Neural cell (in vitro differentiated cells): ENCODE measurements at regions not wholly inside any gene's neighbourhood (a gene's known extent, or its start where the extent isn't known, plus 50 kb on each side); places are given as distances from the start of the nearest gene placed in this dataset.

Experiments
- H2AFZ ChIP-seq: fragments of 200-600, 300-800 bp; sonication (generic), shearing (Covaris generic); 2 replicates; pipeline ENCODE4 v1.6.0; 2014; ENCODE audit warnings: low read depth, mild to moderate bottlenecking, antibody characterized with exemption, low read length, moderate library complexity
- H3F3A ChIP-seq: fragments of 200-600 bp; shearing (Covaris generic); 2 replicates; pipeline ENCODE4 v1.6.1; 2016; ENCODE audit warnings: mild to moderate bottlenecking, moderate library complexity, mixed read lengths, antibody characterized with exemption, low read length; ENCODE audit not compliant: insufficient read depth, poor library complexity, severe bottlenecking
- H3K27ac ChIP-seq: fragments of 200-600, 300-800 bp; sonication (generic), shearing (Covaris generic); 2 replicates; pipeline ENCODE4 v1.5.1; 2014; ENCODE audit warnings: mild to moderate bottlenecking, low read length, moderate library complexity
- H3K27me3 ChIP-seq: fragments of 300-800, 200-600 bp; sonication (generic), shearing (Covaris generic); 2 replicates; pipeline ENCODE4 v1.6.0; 2014; ENCODE audit warnings: mild to moderate bottlenecking, low read depth, low read length, moderate library complexity; ENCODE audit not compliant: insufficient read depth
- H3K36me3 ChIP-seq: fragments of 300-800, 200-600 bp; sonication (generic), shearing (Covaris generic); 2 replicates; pipeline ENCODE4 v1.5.1; 2014; ENCODE audit warnings: mild to moderate bottlenecking, antibody characterized with exemption, low read length, moderate library complexity; ENCODE audit not compliant: insufficient read depth
- H3K4me2 ChIP-seq: fragments of 300-800, 200-600 bp; sonication (generic), shearing (Covaris generic); 2 replicates; pipeline ENCODE4 v1.6.0; 2014; ENCODE audit warnings: mild to moderate bottlenecking, low read length
- H3K4me3 ChIP-seq: fragments of 300-800, 200-600 bp; sonication (generic), shearing (Covaris generic); 2 replicates; pipeline ENCODE4 v1.5.1; 2014; ENCODE audit warnings: mild to moderate bottlenecking, low read length, moderate library complexity
- H3K79me2 ChIP-seq: fragments of 200-600 bp; shearing (Covaris generic); replicated peaks from 2 replicates; pipeline ENCODE4 v1.6.0; 2014; ENCODE audit warnings: mild to moderate bottlenecking, low read length, moderate library complexity; ENCODE audit not compliant: insufficient read depth
- H3K9ac ChIP-seq: fragments of 300-800, 200-600 bp; sonication (generic), shearing (Covaris generic); 2 replicates; pipeline ENCODE4 v1.6.1; 2016; ENCODE audit warnings: mild to moderate bottlenecking, low read length, mixed read lengths
- H3K9me2 ChIP-seq: fragments of 200-600 bp; shearing (Covaris generic); 2 replicates; pipeline ENCODE4 v1.6.1; 2016; ENCODE audit warnings: mild to moderate bottlenecking, low read length, mixed read lengths; ENCODE audit not compliant: insufficient read depth
- H3K9me3 ChIP-seq: fragments of 200-600, 300-800 bp; sonication (generic), shearing (Covaris generic); 2 replicates; pipeline ENCODE4 v1.6.1; 2016; ENCODE audit warnings: mild to moderate bottlenecking, mixed run types, low read length, moderate library complexity, mixed read lengths
- H4K20me1 ChIP-seq: fragments of 200-600 bp; shearing (Covaris generic); 2 replicates; pipeline ENCODE4 v1.6.1; 2016; ENCODE audit warnings: mild to moderate bottlenecking, mixed run types; ENCODE audit not compliant: insufficient read depth
- EP300 ChIP-seq: fragments of 450-650 bp; conservative IDR thresholded peaks from 2 replicates; pipeline ENCODE4 v1.6.1; 2014; ENCODE audit warnings: antibody characterized with exemption, mild to moderate bottlenecking, moderate library complexity; ENCODE audit not compliant: poor library complexity, severe bottlenecking
- EZH2 ChIP-seq: fragments of 200-600, 300-800 bp; shearing (Covaris generic), sonication (generic); IDR thresholded peaks from 2 replicates; pipeline ENCODE4 v1.6.1; 2014; ENCODE audit warnings: antibody characterized with exemption, low read length, borderline replicate concordance, mild to moderate bottlenecking; ENCODE audit not compliant: insufficient read depth, poor library complexity, severe bottlenecking
- MXI1 ChIP-seq: fragments of 450-650 bp; conservative IDR thresholded peaks from 2 replicates; pipeline ENCODE4 v1.6.1; 2014; ENCODE audit warnings: antibody characterized with exemption, mild to moderate bottlenecking; ENCODE audit not compliant: poor library complexity, severe bottlenecking
- POLR2AphosphoS5 ChIP-seq: IDR thresholded peaks from 2 replicates; pipeline ENCODE4 v1.6.1; 2012
- RAD21 ChIP-seq: fragments of 450-650 bp; conservative IDR thresholded peaks from 2 replicates; pipeline ENCODE4 v1.6.1; 2014; ENCODE audit warnings: antibody characterized with exemption, mild to moderate bottlenecking, moderate library complexity
- SMC3 ChIP-seq: fragments of 450-650 bp; conservative IDR thresholded peaks from 2 replicates; pipeline ENCODE4 v1.6.1; 2014; ENCODE audit warnings: antibody characterized with exemption, mild to moderate bottlenecking, moderate library complexity; ENCODE audit not compliant: poor library complexity
- TAF1 ChIP-seq: IDR thresholded peaks from 2 replicates; pipeline ENCODE4 v1.6.1; 2012; ENCODE audit warnings: low read depth
- TF ChIP-seq, protein P1 (sequence below): IDR thresholded peaks from 2 replicates; pipeline ENCODE4 v1.6.1; 2012; ENCODE audit warnings: borderline replicate concordance
- TF ChIP-seq, protein P2 (sequence below): fragments of 450-650 bp; IDR thresholded peaks from 2 replicates; pipeline ENCODE4 v1.5.1; 2014; ENCODE audit warnings: antibody characterized with exemption, mild to moderate bottlenecking, moderate library complexity; ENCODE audit not compliant: poor library complexity, severe bottlenecking

DNA sequence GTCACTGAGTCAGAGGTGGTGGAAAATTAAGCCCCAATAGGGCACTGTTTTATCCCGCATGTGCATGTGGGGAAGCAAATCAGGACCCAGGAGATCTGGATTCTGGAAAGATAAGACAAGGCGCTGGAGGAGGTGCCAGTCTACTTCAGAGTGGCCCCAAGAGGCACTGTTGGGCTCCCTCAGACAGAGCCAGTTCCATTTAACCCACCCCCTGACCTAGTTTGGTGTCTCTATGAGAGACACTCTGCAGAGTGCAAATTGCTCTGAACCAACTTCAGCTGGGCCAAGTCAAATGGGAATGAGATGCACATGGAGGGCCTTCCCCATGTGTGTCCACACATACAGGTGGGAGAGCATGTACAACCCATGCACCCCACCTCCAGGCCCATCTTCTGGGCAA is 71.1 kb upstream of the MED9 start:
- no peak overlapping the region for H3K4me3 ChIP-seq
- H3K27ac ChIP-seq: no peak overlapping the region
- no peak for TF ChIP-seq EZH2
- TF ChIP-seq RAD21: no peak
- TF ChIP-seq, protein P1, sequence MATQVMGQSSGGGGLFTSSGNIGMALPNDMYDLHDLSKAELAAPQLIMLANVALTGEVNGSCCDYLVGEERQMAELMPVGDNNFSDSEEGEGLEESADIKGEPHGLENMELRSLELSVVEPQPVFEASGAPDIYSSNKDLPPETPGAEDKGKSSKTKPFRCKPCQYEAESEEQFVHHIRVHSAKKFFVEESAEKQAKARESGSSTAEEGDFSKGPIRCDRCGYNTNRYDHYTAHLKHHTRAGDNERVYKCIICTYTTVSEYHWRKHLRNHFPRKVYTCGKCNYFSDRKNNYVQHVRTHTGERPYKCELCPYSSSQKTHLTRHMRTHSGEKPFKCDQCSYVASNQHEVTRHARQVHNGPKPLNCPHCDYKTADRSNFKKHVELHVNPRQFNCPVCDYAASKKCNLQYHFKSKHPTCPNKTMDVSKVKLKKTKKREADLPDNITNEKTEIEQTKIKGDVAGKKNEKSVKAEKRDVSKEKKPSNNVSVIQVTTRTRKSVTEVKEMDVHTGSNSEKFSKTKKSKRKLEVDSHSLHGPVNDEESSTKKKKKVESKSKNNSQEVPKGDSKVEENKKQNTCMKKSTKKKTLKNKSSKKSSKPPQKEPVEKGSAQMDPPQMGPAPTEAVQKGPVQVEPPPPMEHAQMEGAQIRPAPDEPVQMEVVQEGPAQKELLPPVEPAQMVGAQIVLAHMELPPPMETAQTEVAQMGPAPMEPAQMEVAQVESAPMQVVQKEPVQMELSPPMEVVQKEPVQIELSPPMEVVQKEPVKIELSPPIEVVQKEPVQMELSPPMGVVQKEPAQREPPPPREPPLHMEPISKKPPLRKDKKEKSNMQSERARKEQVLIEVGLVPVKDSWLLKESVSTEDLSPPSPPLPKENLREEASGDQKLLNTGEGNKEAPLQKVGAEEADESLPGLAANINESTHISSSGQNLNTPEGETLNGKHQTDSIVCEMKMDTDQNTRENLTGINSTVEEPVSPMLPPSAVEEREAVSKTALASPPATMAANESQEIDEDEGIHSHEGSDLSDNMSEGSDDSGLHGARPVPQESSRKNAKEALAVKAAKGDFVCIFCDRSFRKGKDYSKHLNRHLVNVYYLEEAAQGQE: no peak
- TF ChIP-seq SMC3: no peak
- no peak for TF ChIP-seq MXI1
- TF ChIP-seq, protein P2, sequence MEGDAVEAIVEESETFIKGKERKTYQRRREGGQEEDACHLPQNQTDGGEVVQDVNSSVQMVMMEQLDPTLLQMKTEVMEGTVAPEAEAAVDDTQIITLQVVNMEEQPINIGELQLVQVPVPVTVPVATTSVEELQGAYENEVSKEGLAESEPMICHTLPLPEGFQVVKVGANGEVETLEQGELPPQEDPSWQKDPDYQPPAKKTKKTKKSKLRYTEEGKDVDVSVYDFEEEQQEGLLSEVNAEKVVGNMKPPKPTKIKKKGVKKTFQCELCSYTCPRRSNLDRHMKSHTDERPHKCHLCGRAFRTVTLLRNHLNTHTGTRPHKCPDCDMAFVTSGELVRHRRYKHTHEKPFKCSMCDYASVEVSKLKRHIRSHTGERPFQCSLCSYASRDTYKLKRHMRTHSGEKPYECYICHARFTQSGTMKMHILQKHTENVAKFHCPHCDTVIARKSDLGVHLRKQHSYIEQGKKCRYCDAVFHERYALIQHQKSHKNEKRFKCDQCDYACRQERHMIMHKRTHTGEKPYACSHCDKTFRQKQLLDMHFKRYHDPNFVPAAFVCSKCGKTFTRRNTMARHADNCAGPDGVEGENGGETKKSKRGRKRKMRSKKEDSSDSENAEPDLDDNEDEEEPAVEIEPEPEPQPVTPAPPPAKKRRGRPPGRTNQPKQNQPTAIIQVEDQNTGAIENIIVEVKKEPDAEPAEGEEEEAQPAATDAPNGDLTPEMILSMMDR: no peak
- no peak for TF ChIP-seq TAF1
- TF ChIP-seq POLR2AphosphoS5: no peak
- no peak for TF ChIP-seq EP300
- no peaks in the 10 kb centered on the region for H3K9me2 ChIP-seq
- no peak overlapping the region for H2AFZ ChIP-seq
- no peaks in the 10 kb centered on the region for H3K9me3 ChIP-seq
- H3K36me3 ChIP-seq: no peaks in the 10 kb centered on the region
- no peak overlapping the region for H3K9ac ChIP-seq
- no peaks in the 10 kb centered on the region for H3K79me2 ChIP-seq
- H3K27me3 ChIP-seq: no peaks in the 10 kb centered on the region
- no peaks in the 10 kb centered on the region for H4K20me1 ChIP-seq
- H3K4me2 ChIP-seq: no peak overlapping the region
- H3F3A ChIP-seq: no peaks in the 10 kb centered on the region

DNA sequence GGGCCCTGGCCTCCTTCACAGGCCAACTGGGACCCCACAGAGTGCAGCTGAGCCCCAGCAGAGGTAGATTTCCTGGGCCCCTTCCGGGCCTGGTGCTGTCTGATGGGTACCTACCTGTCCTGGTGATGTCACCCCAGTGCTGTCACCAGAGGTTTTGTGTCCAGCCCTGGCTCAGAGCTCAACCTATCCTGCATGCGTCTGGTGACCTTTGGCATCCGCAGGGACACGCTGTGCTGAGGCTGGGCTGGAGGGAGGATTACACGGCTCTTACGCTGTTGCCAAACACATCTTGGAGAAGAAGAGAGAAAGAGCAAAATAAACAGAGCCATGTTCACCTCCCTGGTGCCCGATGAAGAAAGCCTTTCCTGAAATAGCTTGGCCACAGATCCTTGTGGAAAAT is 70.6 kb upstream of the MED9 start:
- Histone ChIP-seq H3K9ac (no peak overlapping the region), H2AFZ (no peak overlapping the region), H3F3A (no peaks in the 10 kb centered on the region), H3K9me3 (no peaks in the 10 kb centered on the region), H3K9me2 (no peaks in the 10 kb centered on the region), H3K4me2 (no peak overlapping the region), H4K20me1 (no peaks in the 10 kb centered on the region), H3K27me3 (no peaks in the 10 kb centered on the region), H3K36me3 (no peaks in the 10 kb centered on the region), H3K4me3 (no peak overlapping the region), H3K79me2 (no peaks in the 10 kb centered on the region), H3K27ac (no peak overlapping the region)
- TF ChIP-seq, protein P1: no peak
- TF ChIP-seq TAF1 (no peak), SMC3 (no peak), MXI1 (no peak), EZH2 (no peak), EP300 (no peak), RAD21 (no peak), POLR2AphosphoS5 (no peak)
- TF ChIP-seq, protein P2: no peak
